ENCODE measurements at regions not wholly inside any gene's neighbourhood (a gene's known extent, or its start where the extent isn't known, plus 50 kb on each side); places are given as distances from the start of the nearest gene placed in this dataset.

- Histone ChIP-seq H3K79me2 (ENCODE audit: control insufficient read depth, insufficient read depth, low read length) (no peaks in the 10 kb centered on the region), H3K36me3 (ENCODE audit: control insufficient read depth, insufficient read depth, low read length) (no peaks in the 10 kb centered on the region), H3K4me3 (replicated peaks in 1 of 4; ENCODE audit: control extremely low read depth in 1 of 4, insufficient read depth in 1 of 4, low read depth in 3 of 4, low read length in 4 of 4) (no peak overlapping the region), H3K27ac (ENCODE audit: insufficient read depth, low read length) (no peak overlapping the region), H3K27me3 (ENCODE audit: control insufficient read depth, insufficient read depth, low read length) (no peaks in the 10 kb centered on the region), H4K20me1 (ENCODE audit: control insufficient read depth, extremely low read depth, insufficient read depth, low read length) (no peaks in the 10 kb centered on the region), H2AFZ (ENCODE audit: low read length) (no peak overlapping the region), H3K4me1 (ENCODE audit: control insufficient read depth, extremely low read depth, insufficient read depth, low read length) (no peaks in the 10 kb centered on the region), H3K4me2 (ENCODE audit: extremely low read depth, insufficient read depth, low read length) (no peak overlapping the region), H3K9ac (ENCODE audit: insufficient read depth, low read length) (no peak overlapping the region), H3K9me3 (ENCODE audit: control insufficient read depth, insufficient read depth, low read depth, low read length) (no peaks in the 10 kb centered on the region)
- no peak for DNase-seq (ENCODE audit: low read depth in 2 of 2)
- TF ChIP-seq CTCF (conservative IDR thresholded peaks at IDR 0.05 in 1 of 2, IDR thresholded peaks at IDR 0.05 in 1 of 2; ENCODE audit: low read depth in 1 of 2, low read length in 2 of 2) (no peak), EZH2 (IDR thresholded peaks at IDR 0.05; ENCODE audit: low read length, missing control alignments) (no peak)
Measured at GRCh38 chr12:40583743-40584142, 108.5 kb upstream of the CNTN1 start.

- no peaks in the 10 kb centered on the region for H4K20me1 ChIP-seq (ENCODE audit: control insufficient read depth, extremely low read depth, insufficient read depth, low read length)
- H3K27ac ChIP-seq (ENCODE audit: insufficient read depth, low read length): no peak overlapping the region
- no peak for DNase-seq (ENCODE audit: low read depth in 2 of 2)
- no peak overlapping the region for H2AFZ ChIP-seq (ENCODE audit: low read length)
- no peak overlapping the region for H3K4me2 ChIP-seq (ENCODE audit: extremely low read depth, insufficient read depth, low read length)
- H3K9me3 ChIP-seq (ENCODE audit: control insufficient read depth, insufficient read depth, low read depth, low read length): no peaks in the 10 kb centered on the region
- H3K79me2 ChIP-seq (ENCODE audit: control insufficient read depth, insufficient read depth, low read length): no peaks in the 10 kb centered on the region
- no peak overlapping the region for H3K9ac ChIP-seq (ENCODE audit: insufficient read depth, low read length)
- no peaks in the 10 kb centered on the region for H3K36me3 ChIP-seq (ENCODE audit: control insufficient read depth, insufficient read depth, low read length)
- H3K4me1 ChIP-seq (ENCODE audit: control insufficient read depth, extremely low read depth, insufficient read depth, low read length): no peaks in the 10 kb centered on the region
- no peak overlapping the region for H3K4me3 ChIP-seq (replicated peaks in 1 of 4; ENCODE audit: control extremely low read depth in 1 of 4, insufficient read depth in 1 of 4, low read depth in 3 of 4, low read length in 4 of 4)
- TF ChIP-seq CTCF (conservative IDR thresholded peaks at IDR 0.05 in 1 of 2, IDR thresholded peaks at IDR 0.05 in 1 of 2; ENCODE audit: low read depth in 1 of 2, low read length in 2 of 2) (no peak), EZH2 (IDR thresholded peaks at IDR 0.05; ENCODE audit: low read length, missing control alignments) (no peak)
- H3K27me3 ChIP-seq (ENCODE audit: control insufficient read depth, insufficient read depth, low read length): no peaks in the 10 kb centered on the region
Measured at GRCh38 chr12:40584763-40585162, 107.5 kb upstream of the CNTN1 start.

DNA sequence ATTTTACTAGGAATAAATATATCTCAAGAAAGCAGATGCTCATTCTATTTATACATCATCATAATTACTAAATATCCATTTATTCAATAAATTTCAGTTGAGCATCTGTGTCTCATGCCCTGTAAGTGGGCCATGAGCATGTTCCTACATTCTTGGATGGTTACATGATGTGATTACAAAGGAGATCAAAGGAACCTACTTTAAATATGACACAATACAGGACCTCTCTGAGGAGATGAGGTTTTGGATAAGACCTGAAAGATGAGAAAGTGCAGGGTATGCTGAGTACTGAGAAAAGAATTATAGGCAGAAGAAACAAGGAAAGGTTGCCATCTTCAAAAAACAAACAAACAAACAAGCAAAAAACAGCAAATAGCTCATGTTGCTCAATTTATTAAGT, 105.4 kb upstream of the CNTN1 start:
- H3K27me3 ChIP-seq (ENCODE audit: control insufficient read depth, insufficient read depth, low read length): no peaks in the 10 kb centered on the region
- TF ChIP-seq CTCF (conservative IDR thresholded peaks at IDR 0.05 in 1 of 2, IDR thresholded peaks at IDR 0.05 in 1 of 2; ENCODE audit: low read depth in 1 of 2, low read length in 2 of 2) (no peak), EZH2 (IDR thresholded peaks at IDR 0.05; ENCODE audit: low read length, missing control alignments) (no peak)
- no peaks in the 10 kb centered on the region for H4K20me1 ChIP-seq (ENCODE audit: control insufficient read depth, extremely low read depth, insufficient read depth, low read length)
- no peak overlapping the region for H3K4me2 ChIP-seq (ENCODE audit: extremely low read depth, insufficient read depth, low read length)
- no peak for DNase-seq (ENCODE audit: low read depth in 2 of 2)
- H2AFZ ChIP-seq (ENCODE audit: low read length): no peak overlapping the region
- no peak overlapping the region for H3K27ac ChIP-seq (ENCODE audit: insufficient read depth, low read length)
- no peak overlapping the region for H3K9ac ChIP-seq (ENCODE audit: insufficient read depth, low read length)
- no peaks in the 10 kb centered on the region for H3K79me2 ChIP-seq (ENCODE audit: control insufficient read depth, insufficient read depth, low read length)
- no peak overlapping the region for H3K4me3 ChIP-seq (replicated peaks in 1 of 4; ENCODE audit: control extremely low read depth in 1 of 4, insufficient read depth in 1 of 4, low read depth in 3 of 4, low read length in 4 of 4)
- H3K9me3 ChIP-seq (ENCODE audit: control insufficient read depth, insufficient read depth, low read depth, low read length): no peaks in the 10 kb centered on the region
- no peaks in the 10 kb centered on the region for H3K36me3 ChIP-seq (ENCODE audit: control insufficient read depth, insufficient read depth, low read length)
- no peaks in the 10 kb centered on the region for H3K4me1 ChIP-seq (ENCODE audit: control insufficient read depth, extremely low read depth, insufficient read depth, low read length)
